ENCODE measurements at regions not wholly inside any gene's neighbourhood (a gene's known extent, or its start where the extent isn't known, plus 50 kb on each side); places are given as distances from the start of the nearest gene placed in this dataset.

DNA sequence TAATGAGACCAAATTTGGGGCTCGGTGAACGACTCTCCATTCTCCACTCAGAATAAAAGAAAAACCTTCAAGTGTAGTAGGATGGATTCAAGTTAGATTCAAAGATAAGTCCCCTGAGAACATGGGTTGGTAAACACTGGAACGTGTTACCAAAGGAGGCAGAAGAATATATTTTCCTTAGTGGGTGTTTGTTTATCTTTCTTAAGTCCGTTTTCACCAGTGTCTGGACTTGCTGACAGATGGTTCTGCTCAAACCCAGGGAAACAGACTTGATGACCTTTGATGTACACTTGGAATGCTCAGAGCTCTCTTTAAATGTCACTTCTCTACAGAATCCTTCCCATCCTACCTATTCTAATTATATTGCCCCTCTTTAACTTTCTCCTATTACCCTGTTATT is 310.3 kb upstream of the ZNF521 start:
- Histone ChIP-seq H2BK15ac (ENCODE audit: low read depth, low read length) (peak overlapping the region; percentile 69; the same call in 1 of the 3 replicates), H4K8ac (ENCODE audit: low read depth in 2 of 2, low read length in 2 of 2) (peak overlapping the region in 1 of 2 experiments; percentile 3; a peak in 1 of 4 replicates), H2BK5ac (ENCODE audit: low read depth, low read length, poor library complexity, severe bottlenecking) (no peak overlapping the region), H2AK9ac (replicated peaks; ENCODE audit: low read depth, low read length, poor library complexity) (no peak overlapping the region), H3K27me3 (ENCODE audit: control insufficient read depth, insufficient read depth, low read length) (no peaks in the 10 kb centered on the region), H3K36me3 (ENCODE audit: control insufficient read depth, insufficient read depth, low read length) (no peaks in the 10 kb centered on the region), H3K79me1 (ENCODE audit: low read depth in 1 of 2, low read length in 2 of 2) (no peaks in the 10 kb centered on the region), H3K9me3 (ENCODE audit: control insufficient read depth, insufficient read depth, low read length) (no peaks in the 10 kb centered on the region), H2AFZ (replicated peaks; ENCODE audit: low read length, poor library complexity) (no peak overlapping the region), H3K9ac (ENCODE audit: low read depth, low read length) (no peak overlapping the region), H4K91ac (ENCODE audit: insufficient read depth, low read depth, low read length) (no peak overlapping the region), H3K27ac (ENCODE audit: insufficient read depth, low read length) (no peak overlapping the region), H3K56ac (ENCODE audit: extremely low read depth, insufficient read depth, low read length) (no peak overlapping the region), H3K4me3 (ENCODE audit: insufficient read depth, low read depth, low read length) (no peak overlapping the region), H2BK20ac (ENCODE audit: low read depth, low read length) (no peak overlapping the region), H3K18ac (ENCODE audit: low read depth, low read length) (no peak overlapping the region), H3K4ac (ENCODE audit: low read depth, low read length) (0 out of 2 replicates have a peak overlapping the region, but pooled peaks have one; percentile 18), H3K9me1 (ENCODE audit: insufficient read depth, low read length) (no peaks in the 10 kb centered on the region), H3K4me1 (ENCODE audit: control insufficient read depth, insufficient read depth, low read length) (peaks cover 3% of the 10 kb centered on the region), H2AK5ac (ENCODE audit: low read depth, low read length) (no peak overlapping the region), H3K23ac (ENCODE audit: low read depth, low read length) (no peak overlapping the region), H3K14ac (replicated peaks; ENCODE audit: low read depth, low read length) (peak overlapping the region; percentile 38; the same call in 1 of the 2 replicates), H3K4me2 (ENCODE audit: low read depth, low read length) (peak overlapping the region; percentile 68; the same call in 1 of the 2 replicates), H2BK120ac (ENCODE audit: low read depth, low read length) (no peak overlapping the region), H4K20me1 (ENCODE audit: insufficient read depth, low read length) (no peaks in the 10 kb centered on the region), H4K5ac (ENCODE audit: low read depth, low read length) (no peak overlapping the region)
- WGBS, 2 experiments (ENCODE audit: extremely low coverage in 2 of 2, insufficient read length in 1 of 2): no CpG with 5 or more reads among the region's 4 CpGs
- in situ Hi-C loops (cut with MboI; ENCODE audit: low sequenced_read_pairs): no loop called here
- no TSS peak for BruUV-seq (replicated peaks)
- TF ChIP-seq MAFK (IDR thresholded peaks at IDR 0.05; ENCODE audit: low read depth, low read length) (no peak), MAZ (IDR thresholded peaks at IDR 0.05; ENCODE audit: borderline replicate concordance, low read depth, low read length) (no peak), MXI1 (IDR thresholded peaks at IDR 0.05; ENCODE audit: borderline replicate concordance, low read depth, low read length) (no peak), BHLHE40 (IDR thresholded peaks at IDR 0.05; ENCODE audit: low read depth, low read length) (no peak), CEBPB (IDR thresholded peaks at IDR 0.05; ENCODE audit: low read depth, low read length) (no peak), FOS (IDR thresholded peaks at IDR 0.05; ENCODE audit: low read depth, low read length) (no peak), SMC3 (IDR thresholded peaks at IDR 0.05; ENCODE audit: low read depth, low read length) (no peak), CHD1 (IDR thresholded peaks at IDR 0.05; ENCODE audit: low read depth, low read length) (no peak), CTCF (conservative IDR thresholded peaks at IDR 0.05; ENCODE audit: low read depth, low read length) (no peak), POLR2A (IDR thresholded peaks at IDR 0.05; ENCODE audit: low read depth, low read length) (no peak), RCOR1 (IDR thresholded peaks at IDR 0.05; ENCODE audit: insufficient replicate concordance, low read length) (no peak), RAD21 (IDR thresholded peaks at IDR 0.05; ENCODE audit: low read length) (no peak), NFE2L2 (IDR thresholded peaks at IDR 0.05; ENCODE audit: low read depth, low read length) (no peak), RFX5 (IDR thresholded peaks at IDR 0.05; ENCODE audit: low read depth, low read length) (no peak)
- TF ChIP-seq, protein P1, sequence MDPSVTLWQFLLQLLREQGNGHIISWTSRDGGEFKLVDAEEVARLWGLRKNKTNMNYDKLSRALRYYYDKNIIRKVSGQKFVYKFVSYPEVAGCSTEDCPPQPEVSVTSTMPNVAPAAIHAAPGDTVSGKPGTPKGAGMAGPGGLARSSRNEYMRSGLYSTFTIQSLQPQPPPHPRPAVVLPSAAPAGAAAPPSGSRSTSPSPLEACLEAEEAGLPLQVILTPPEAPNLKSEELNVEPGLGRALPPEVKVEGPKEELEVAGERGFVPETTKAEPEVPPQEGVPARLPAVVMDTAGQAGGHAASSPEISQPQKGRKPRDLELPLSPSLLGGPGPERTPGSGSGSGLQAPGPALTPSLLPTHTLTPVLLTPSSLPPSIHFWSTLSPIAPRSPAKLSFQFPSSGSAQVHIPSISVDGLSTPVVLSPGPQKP (IDR thresholded peaks at IDR 0.05; ENCODE audit: borderline replicate concordance, low read depth, low read length): no peak
- TF ChIP-seq, protein P2, sequence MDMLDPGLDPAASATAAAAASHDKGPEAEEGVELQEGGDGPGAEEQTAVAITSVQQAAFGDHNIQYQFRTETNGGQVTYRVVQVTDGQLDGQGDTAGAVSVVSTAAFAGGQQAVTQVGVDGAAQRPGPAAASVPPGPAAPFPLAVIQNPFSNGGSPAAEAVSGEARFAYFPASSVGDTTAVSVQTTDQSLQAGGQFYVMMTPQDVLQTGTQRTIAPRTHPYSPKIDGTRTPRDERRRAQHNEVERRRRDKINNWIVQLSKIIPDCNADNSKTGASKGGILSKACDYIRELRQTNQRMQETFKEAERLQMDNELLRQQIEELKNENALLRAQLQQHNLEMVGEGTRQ (IDR thresholded peaks at IDR 0.05; ENCODE audit: low read depth, low read length): no peak
- POLR2A ChIA-PET (ENCODE audit: unreplicated experiment): interaction anchor here (0.6 kb wide), 1 partner anchor 817 kb away, joined by 11 read pairs; no protein-coding TSS in a partner anchor
- CTCF ChIA-PET: no interaction called here
- DNase-seq (peak; percentile 25), ATAC-seq (ENCODE audit: low read depth) (peak; percentile 57)
- intact Hi-C loops (cut with micrococcal nuclease): no loop called here
- dilution Hi-C loops (cut with HindIII; ENCODE audit: low sequenced_read_pairs, unreplicated experiment): no loop called here

All from IMR-90 (cell line).